ENCODE measurements at regions not wholly inside any gene's neighbourhood (a gene's known extent, or its start where the extent isn't known, plus 50 kb on each side); places are given as distances from the start of the nearest gene placed in this dataset.

DNA sequence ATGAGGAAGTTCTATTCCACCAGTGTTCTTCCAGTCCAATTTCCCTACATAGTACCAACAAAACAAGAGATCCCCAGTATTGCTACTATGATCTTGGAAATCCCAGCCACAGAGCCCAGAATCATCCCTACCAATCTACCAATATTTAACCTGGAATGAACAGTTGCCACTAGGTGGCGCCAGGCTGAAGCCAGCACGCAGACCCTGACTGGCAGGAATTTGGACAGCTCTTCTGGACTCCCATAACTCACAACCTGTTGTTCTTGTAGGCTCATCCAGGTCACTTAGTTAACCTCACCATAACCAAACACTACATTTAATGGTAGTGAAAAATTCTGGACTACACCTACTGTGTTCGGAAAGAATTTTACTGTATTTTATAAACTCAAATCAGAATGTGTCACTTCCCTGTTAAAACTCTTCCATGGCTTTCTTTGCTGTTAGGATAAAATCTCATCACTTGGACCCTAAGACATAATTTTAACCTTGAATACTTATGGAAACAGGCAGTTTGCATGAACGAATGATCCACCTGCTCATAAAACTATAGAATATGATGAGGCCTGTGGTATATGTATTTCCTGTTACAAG lies 59.8 kb upstream of the SLC38A11 start:
- Histone ChIP-seq H3K4me1 (no peaks in the 10 kb centered on the region), H3K27me3 (no peaks in the 10 kb centered on the region), H3K27ac (no peak overlapping the region), H3K36me3 (no peaks in the 10 kb centered on the region), H3K9me3 (no peaks in the 10 kb centered on the region), H3K4me3 (no peak overlapping the region)
- DNase-seq (ENCODE audit: low spot score): no peak
- TF ChIP-seq, protein P1, sequence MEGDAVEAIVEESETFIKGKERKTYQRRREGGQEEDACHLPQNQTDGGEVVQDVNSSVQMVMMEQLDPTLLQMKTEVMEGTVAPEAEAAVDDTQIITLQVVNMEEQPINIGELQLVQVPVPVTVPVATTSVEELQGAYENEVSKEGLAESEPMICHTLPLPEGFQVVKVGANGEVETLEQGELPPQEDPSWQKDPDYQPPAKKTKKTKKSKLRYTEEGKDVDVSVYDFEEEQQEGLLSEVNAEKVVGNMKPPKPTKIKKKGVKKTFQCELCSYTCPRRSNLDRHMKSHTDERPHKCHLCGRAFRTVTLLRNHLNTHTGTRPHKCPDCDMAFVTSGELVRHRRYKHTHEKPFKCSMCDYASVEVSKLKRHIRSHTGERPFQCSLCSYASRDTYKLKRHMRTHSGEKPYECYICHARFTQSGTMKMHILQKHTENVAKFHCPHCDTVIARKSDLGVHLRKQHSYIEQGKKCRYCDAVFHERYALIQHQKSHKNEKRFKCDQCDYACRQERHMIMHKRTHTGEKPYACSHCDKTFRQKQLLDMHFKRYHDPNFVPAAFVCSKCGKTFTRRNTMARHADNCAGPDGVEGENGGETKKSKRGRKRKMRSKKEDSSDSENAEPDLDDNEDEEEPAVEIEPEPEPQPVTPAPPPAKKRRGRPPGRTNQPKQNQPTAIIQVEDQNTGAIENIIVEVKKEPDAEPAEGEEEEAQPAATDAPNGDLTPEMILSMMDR (IDR thresholded peaks at IDR 0.05): peak; percentile 80 to 88

DNA sequence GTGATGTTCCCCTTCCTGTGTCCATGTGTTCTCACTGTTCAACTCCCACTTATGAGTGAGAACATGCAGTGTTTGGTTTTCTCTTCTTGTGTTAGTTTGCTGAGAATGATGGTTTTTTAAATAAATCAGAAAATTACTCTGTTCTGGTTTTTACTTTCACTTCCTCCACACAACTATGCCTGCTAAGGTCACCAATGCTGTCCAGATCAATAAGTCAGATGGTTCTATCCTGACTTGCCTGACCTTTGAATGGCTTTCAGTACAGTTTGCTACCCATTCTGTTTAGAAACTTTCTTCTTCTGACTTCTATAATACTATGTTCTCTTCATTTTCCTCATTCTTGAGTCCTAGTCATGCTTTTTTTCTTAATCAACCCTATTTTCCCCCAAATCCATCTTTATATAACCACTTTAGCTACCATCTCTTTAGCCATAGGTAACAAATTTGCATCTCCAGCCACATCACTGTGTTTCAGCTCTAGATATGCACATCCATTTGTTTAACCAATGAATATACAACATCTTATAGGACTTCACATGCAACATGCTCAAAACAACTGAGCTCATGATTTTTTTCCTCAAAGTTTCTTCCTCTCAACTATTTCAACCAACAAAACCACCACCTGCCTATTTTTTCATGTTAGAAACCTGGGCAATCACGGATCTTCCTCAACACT lies 58.8 kb upstream of the SLC38A11 start:
- H3K4me1 ChIP-seq: no peaks in the 10 kb centered on the region
- H3K9me3 ChIP-seq: no peaks in the 10 kb centered on the region
- no peak overlapping the region for H3K4me3 ChIP-seq
- H3K27me3 ChIP-seq: no peaks in the 10 kb centered on the region
- H3K27ac ChIP-seq: no peak overlapping the region
- DNase-seq (ENCODE audit: low spot score): no peak
- TF ChIP-seq, protein P1 (IDR thresholded peaks at IDR 0.05): no peak
- H3K36me3 ChIP-seq: no peaks in the 10 kb centered on the region

DNA sequence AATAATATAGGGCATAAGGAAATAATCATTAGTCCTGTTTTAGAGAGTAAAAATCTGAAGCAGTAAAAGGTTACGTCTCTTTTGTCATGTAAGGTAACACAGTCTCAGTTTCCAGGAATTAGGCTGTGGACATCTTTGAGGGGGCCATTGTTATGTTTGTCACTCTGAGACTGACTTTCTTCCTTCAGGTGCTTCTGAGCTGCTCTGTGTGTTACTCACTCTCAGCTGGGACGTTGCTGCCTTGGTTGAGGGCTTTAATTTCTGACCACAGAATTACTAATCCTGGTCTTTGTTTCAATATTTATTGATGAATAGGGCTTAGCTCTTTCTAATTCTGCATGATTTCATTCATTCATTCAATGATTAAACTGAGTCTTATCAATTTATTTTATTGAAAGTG lies 55.9 kb upstream of the SLC38A11 start:
- Histone ChIP-seq H3K36me3 (no peaks in the 10 kb centered on the region), H3K4me1 (no peaks in the 10 kb centered on the region), H3K27me3 (no peaks in the 10 kb centered on the region), H3K4me3 (no peak overlapping the region), H3K27ac (no peak overlapping the region), H3K9me3 (no peaks in the 10 kb centered on the region)
- TF ChIP-seq, protein P1 (IDR thresholded peaks at IDR 0.05): no peak
- no peak for DNase-seq (ENCODE audit: low spot score)

DNA sequence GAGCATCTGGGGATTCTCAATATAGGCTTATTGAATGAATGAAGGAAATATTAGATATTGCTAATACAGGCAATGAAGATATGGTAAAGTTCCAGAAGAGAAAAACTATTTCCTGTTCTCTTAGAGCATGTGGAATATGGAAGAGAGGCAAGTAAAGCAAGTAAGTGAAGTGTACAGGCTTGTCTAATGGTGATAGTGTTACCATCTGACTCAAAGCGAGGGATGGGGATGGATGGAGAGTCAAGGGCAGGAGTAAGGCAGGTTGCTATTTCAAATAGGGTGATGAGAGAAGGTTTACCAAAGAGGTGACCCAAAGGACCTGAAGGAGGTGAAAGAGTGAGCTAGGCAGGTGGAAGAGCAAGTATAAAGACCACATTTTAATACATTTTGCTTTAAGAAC lies 55.2 kb upstream of the SLC38A11 start:
- DNase-seq (ENCODE audit: low spot score): no peak
- Histone ChIP-seq H3K4me1 (no peaks in the 10 kb centered on the region), H3K36me3 (no peaks in the 10 kb centered on the region), H3K4me3 (no peak overlapping the region), H3K27me3 (no peaks in the 10 kb centered on the region), H3K9me3 (no peaks in the 10 kb centered on the region), H3K27ac (no peak overlapping the region)
- TF ChIP-seq, protein P1 (IDR thresholded peaks at IDR 0.05): no peak

DNA sequence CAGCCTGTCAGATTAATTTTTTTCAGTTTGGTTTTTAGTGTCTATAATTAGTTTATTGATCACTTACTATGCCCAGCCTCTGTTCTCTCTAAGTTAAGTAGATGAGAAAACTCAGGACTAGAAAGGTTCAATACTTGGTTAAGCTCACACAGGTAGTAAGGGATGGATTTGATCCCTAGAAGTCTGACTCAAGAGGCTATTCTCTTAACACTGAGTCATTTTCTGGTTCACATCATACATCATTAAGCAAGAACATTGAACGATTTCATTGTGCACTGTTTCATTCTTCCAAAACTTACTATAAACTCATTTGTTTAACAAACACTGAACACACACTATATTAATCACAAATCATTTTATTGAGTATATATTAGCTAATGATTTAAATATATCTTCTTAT lies 54.1 kb upstream of the SLC38A11 start:
- TF ChIP-seq, protein P1 (IDR thresholded peaks at IDR 0.05): no peak
- DNase-seq (ENCODE audit: low spot score): no peak

More for the DNA sequence above, 54.1 kb upstream of the SLC38A11 start:
- no peaks in the 10 kb centered on the region for H3K4me1 ChIP-seq
- H3K27me3 ChIP-seq: no peaks in the 10 kb centered on the region
- no peak overlapping the region for H3K27ac ChIP-seq
- H3K4me3 ChIP-seq: no peak overlapping the region
- no peaks in the 10 kb centered on the region for H3K36me3 ChIP-seq
- H3K9me3 ChIP-seq: no peaks in the 10 kb centered on the region
